A549 (cell line): ENCODE measurements at regions not wholly inside any gene's neighbourhood (a gene's known extent, or its start where the extent isn't known, plus 50 kb on each side); places are given as distances from the start of the nearest gene placed in this dataset.

Experiments
- ATAC-seq, 2 experiments: fragments of 200-7000 bp in 1 of 2; fragments of >200 bp in 1 of 2; cut with Nextera tagmentation in 1 of 2; cut with Tn5 transposase in 1 of 2; 3 replicates each; pipeline versions ENCODE4 v1.8.0 to v1.9.1; 2018 to 2020; ENCODE audit warnings: mild to moderate bottlenecking in 1 of 2, moderate library complexity in 1 of 2
- CTCF ChIA-PET: fragments of 300-600 bp; sonication (Branson Sonifier 250); formaldehyde crosslinking; extraction: SDS; loops from one replicate; lab custom pipeline; 2021; ENCODE audit warnings: antibody characterized with exemption, inconsistent platforms; lab: Yijun Ruan, JAX
- POLR2A ChIA-PET: fragments of 350-600 bp; formaldehyde crosslinking; extraction: SDS; loops from one replicate; lab custom pipeline; 2021; ENCODE audit warnings: antibody characterized with exemption, inconsistent platforms; lab: Yijun Ruan, JAX
- DNase-seq, 2 experiments: peaks; one replicate each; pipeline versions ENCODE4 v3.0.0 to v3.0.0-alpha.2; 2011 to 2016; ENCODE audit warnings: low read depth in 1 of 2, low spot score in 1 of 2
- FAIRE-seq: peaks from 2 replicates; lab custom pipeline; 2011; peaks lifted over from hg19 to GRCh38; lab: Jason Lieb, UNC
- H3K27ac ChIP-seq, 2 experiments: fragments of >200 bp; sonication (Bioruptor Twin); formaldehyde crosslinking; 3 replicates each; pipeline ENCODE4 v1.5.1; 2016 to 2017
- H3K4me1 ChIP-seq: fragments of >200 bp; sonication (Bioruptor Twin); formaldehyde crosslinking; 3 replicates; pipeline ENCODE4 v1.6.1; 2016
- H3K4me2 ChIP-seq: fragments of >200 bp; sonication (Bioruptor Twin); formaldehyde crosslinking; 3 replicates; pipeline ENCODE4 v1.6.1; 2016
- H3K4me3 ChIP-seq: fragments of >200 bp; sonication (Bioruptor Twin); formaldehyde crosslinking; 3 replicates; pipeline ENCODE4 v1.5.1; 2016
- H3K9me3 ChIP-seq: fragments of >200 bp; sonication (Bioruptor Twin); formaldehyde crosslinking; 3 replicates; pipeline ENCODE4 v1.6.1; 2016
- BCL3 ChIP-seq: fragments of >200 bp; sonication (Bioruptor Twin); formaldehyde crosslinking; IDR thresholded peaks from 3 replicates; pipeline ENCODE4 v1.6.1; 2016
- BHLHE40 ChIP-seq: IDR thresholded peaks from 2 replicates; pipeline ENCODE4 v1.6.1; 2012; ENCODE audit warnings: low read depth, low read length, inconsistent platforms
- CBX2 ChIP-seq: fragments of 200-600 bp; sonication (generic); IDR thresholded peaks from 2 replicates; pipeline ENCODE4 v1.6.1; 2016; ENCODE audit warnings: low read depth, mild to moderate bottlenecking, borderline replicate concordance
- EHMT2 ChIP-seq: fragments of 200-600 bp; sonication (generic); IDR thresholded peaks from 2 replicates; pipeline ENCODE4 v1.6.1; 2016; ENCODE audit warnings: antibody characterized with exemption, low read depth, mild to moderate bottlenecking, moderate library complexity
- FOXS1 ChIP-seq: fragments of 250-450 bp; sonication (Bioruptor Pico); IDR thresholded peaks from 2 replicates; pipeline ENCODE4 v1.5.0; 2020; ENCODE audit warnings: mild to moderate bottlenecking, moderate library complexity
- HDAC2 ChIP-seq: fragments of 200-600 bp; sonication (generic); IDR thresholded peaks from 2 replicates; pipeline ENCODE4 v1.6.1; 2016
- HEYL ChIP-seq: fragments of 250-450 bp; sonication (Bioruptor Pico); IDR thresholded peaks from 2 replicates; pipeline ENCODE4 v1.8.0; 2021; ENCODE audit warnings: mild to moderate bottlenecking, moderate library complexity
- HMGXB4 ChIP-seq: fragments of 250-450 bp; sonication (Bioruptor Pico); IDR thresholded peaks from 2 replicates; pipeline ENCODE4 v1.5.0; 2021; ENCODE audit warnings: mild to moderate bottlenecking, moderate library complexity, borderline replicate concordance
- HOXB13 ChIP-seq: fragments of 250-450 bp; sonication (Bioruptor Pico); IDR thresholded peaks from 2 replicates; pipeline ENCODE4 v1.5.0; 2020; ENCODE audit warnings: low read depth, mild to moderate bottlenecking, moderate library complexity
- JUNB ChIP-seq: fragments of >200 bp; sonication (Bioruptor Twin); formaldehyde crosslinking; IDR thresholded peaks from 2 replicates; pipeline ENCODE4 v1.6.1; 2016
- KDM1A ChIP-seq: fragments of 200-600 bp; sonication (generic); IDR thresholded peaks from 2 replicates; pipeline ENCODE4 v1.6.1; 2016; ENCODE audit warnings: low read depth, mild to moderate bottlenecking
- KDM5A ChIP-seq: fragments of 200-600 bp; sonication (generic); IDR thresholded peaks from 2 replicates; pipeline ENCODE4 v1.6.1; 2016; ENCODE audit warnings: antibody characterized with exemption, mild to moderate bottlenecking
- MAX ChIP-seq: IDR thresholded peaks from 2 replicates; pipeline ENCODE4 v1.6.1; 2012
- MAZ ChIP-seq: fragments of 150-350 bp; IDR thresholded peaks from 2 replicates; pipeline ENCODE4 v1.6.1; 2014; ENCODE audit warnings: antibody characterized with exemption, low read depth, low read length, borderline replicate concordance
- NR3C1 ChIP-seq: fragments of >200 bp; sonication (Bioruptor Twin); formaldehyde crosslinking; IDR thresholded peaks from 3 replicates; pipeline ENCODE4 v1.6.1; 2017
- PBX3 ChIP-seq: IDR thresholded peaks from 2 replicates; pipeline ENCODE4 v1.6.1; 2012
- PHF8 ChIP-seq: fragments of 200-600 bp; sonication (generic); IDR thresholded peaks from 2 replicates; pipeline ENCODE4 v1.6.1; 2016; ENCODE audit warnings: low read depth, mild to moderate bottlenecking, antibody characterized with exemption, moderate library complexity, borderline replicate concordance
- ZFP36 ChIP-seq: fragments of 450-650 bp; IDR thresholded peaks from 2 replicates; pipeline ENCODE4 v1.6.1; 2014; ENCODE audit warnings: borderline replicate concordance; ENCODE audit not compliant: partially characterized antibody
- WGBS: methylation state at CpG from one replicate; pipeline ENCODE4 v1.1.6; 2017; ENCODE audit errors: missing lambda C conversion rate; 5-methylcytosine and 5-hydroxymethylcytosine counted together

- Histone ChIP-seq H3K27ac (peak overlapping the region in 1 of 2 experiments; percentile 30; a peak in 1 of 6 replicates), H3K4me2 (no peak overlapping the region), H3K4me3 (no peak overlapping the region), H3K4me1 (peaks cover 27% of the 10 kb centered on the region), H3K9me3 (no peaks in the 10 kb centered on the region)
- ATAC-seq (no peak), FAIRE-seq (no peak), DNase-seq (no peak)
- CTCF ChIA-PET, result interaction anchor here (0.7 kb wide), 1 partner anchor 439 kb away, joined by 3 read pairs; no protein-coding TSS in a partner anchor
- POLR2A ChIA-PET, result no interaction called here
- 90% methylated on average over 8 of the region's 8 CpGs for WGBS
- TF ChIP-seq HOXB13 (CRISPR knock-in tag) (no peak), KDM5A (no peak), BHLHE40 (no peak), EHMT2 (no peak), MAZ (no peak), CBX2 (no peak), ZFP36 (no peak), NR3C1 (no peak)
Measured at GRCh38 chr3:30542897-30543296, 63.5 kb upstream of the TGFBR2 start.

GRCh38 chr3:30544812-30545211 lies 61.6 kb upstream of the TGFBR2 start:
- CTCF ChIA-PET, result interaction anchor here (0.8 kb wide), 1 partner anchor 49 kb away, joined by 4 read pairs; no protein-coding TSS in a partner anchor
- FAIRE-seq, result no peak

GRCh38 chr3:30546934-30547333 lies 59.5 kb upstream of the TGFBR2 start:
- ChIA-PET POLR2A (no interaction called here), CTCF (interaction anchor here (0.7 to 1.0 kb wide), 2 partner anchors 9 to 60 kb away, joined by 3 to 4 read pairs; no protein-coding TSS in a partner anchor)
- 0 out of 6 replicates have a peak overlapping the region, but pooled peaks of 1 of the 2 experiments have one; percentile 10 for H3K27ac ChIP-seq
- no peaks in the 10 kb centered on the region for H3K9me3 ChIP-seq
- WGBS, result 79% methylated on average over 1 of the region's 1 CpG
- no peak for FAIRE-seq
- no peak for ATAC-seq
- peaks cover 24% of the 10 kb centered on the region for H3K4me1 ChIP-seq
- no peak for DNase-seq
- no peak overlapping the region for H3K4me2 ChIP-seq
- no peak overlapping the region for H3K4me3 ChIP-seq
- TF ChIP-seq PHF8 (no peak), PBX3 (no peak), BHLHE40 (no peak), BCL3 (no peak), HEYL (CRISPR knock-in tag) (no peak), JUNB (no peak), KDM1A (no peak)

More at GRCh38 chr3:30544812-30545211, 61.6 kb upstream of the TGFBR2 start:
- POLR2A ChIA-PET, result no interaction called here
- Histone ChIP-seq H3K4me2 (peak overlapping the region; percentile 36), H3K4me1 (peaks cover 16% of the 10 kb centered on the region)
- ATAC-seq, result peak; percentile 43 to 78; a peak in 4 of 6 replicates
- 10% methylated on average over 3 of the region's 3 CpGs for WGBS
- DNase-seq, result peak; percentile 10 to 66
- TF ChIP-seq MAX (peak; percentile 24; the same call in 1 of the 2 replicates), FOXS1 (CRISPR knock-in tag) (no peak)
- TF ChIP-seq, all 56 proteins: peak for 1
- H3K4me3 ChIP-seq, result no peak overlapping the region
- no peaks in the 10 kb centered on the region for H3K9me3 ChIP-seq
- peak overlapping the region; percentile 4 to 67; a peak in 5 of 6 replicates for H3K27ac ChIP-seq

GRCh38 chr3:30547716-30548115 lies 58.7 kb upstream of the TGFBR2 start:
- TF ChIP-seq HMGXB4 (CRISPR knock-in tag) (no peak), HDAC2 (no peak)
- DNase-seq (no peak), FAIRE-seq (no peak), ATAC-seq (no peak)
- 86% methylated on average over 5 of the region's 5 CpGs for WGBS
- H3K9me3 ChIP-seq, result no peaks in the 10 kb centered on the region
- ChIA-PET CTCF (interaction anchor here (0.7 to 0.9 kb wide), 2 partner anchors 19 to 146 kb away, joined by 3 to 5 read pairs; no protein-coding TSS in a partner anchor), POLR2A (no interaction called here)
- 0 out of 6 replicates have a peak overlapping the region, but pooled peaks of 1 of the 2 experiments have one; percentile 8 for H3K27ac ChIP-seq
- peaks cover 24% of the 10 kb centered on the region for H3K4me1 ChIP-seq
- no peak overlapping the region for H3K4me3 ChIP-seq
- H3K4me2 ChIP-seq, result no peak overlapping the region
